ENCODE measurements at regions not wholly inside any gene's neighbourhood (a gene's known extent, or its start where the extent isn't known, plus 50 kb on each side); places are given as distances from the start of the nearest gene placed in this dataset.

- Histone ChIP-seq H4K91ac (ENCODE audit: insufficient read length, low read depth, low read length) (no peak overlapping the region), H3K56ac (ENCODE audit: insufficient read length, low read depth, low read length) (no peak overlapping the region), H2BK5ac (ENCODE audit: insufficient read length, low read length) (no peak overlapping the region), H3K18ac (ENCODE audit: insufficient read length, low read depth, low read length) (no peak overlapping the region), H3T11ph (ENCODE audit: low read length) (no peak overlapping the region), H3K27ac (ENCODE audit: insufficient read length, low read depth, low read length) (no peak overlapping the region), H3K9ac (ENCODE audit: extremely low read depth, insufficient read length, low read length) (no peak overlapping the region), H4K8ac (replicated peaks; ENCODE audit: insufficient read length, low read depth, low read length) (no peak overlapping the region), H4K5ac (ENCODE audit: insufficient read length, low read depth, low read length) (no peak overlapping the region), H3K23ac (ENCODE audit: insufficient read length, low read depth, low read length) (no peak overlapping the region), H3K9me3 (ENCODE audit: control insufficient read depth, low read depth, low read length) (peaks cover 8% of the 10 kb centered on the region), H3K27me3 (ENCODE audit: insufficient read depth, low read length) (no peaks in the 10 kb centered on the region), H3K4me2 (ENCODE audit: insufficient read depth, insufficient read length, low read length) (no peak overlapping the region), H3K14ac (ENCODE audit: insufficient read depth, low read length) (no peak overlapping the region), H3K79me2 (ENCODE audit: insufficient read depth, low read length) (no peaks in the 10 kb centered on the region), H3K4me1 (ENCODE audit: insufficient read depth, low read length) (no peaks in the 10 kb centered on the region), H2BK15ac (ENCODE audit: low read depth, low read length) (no peak overlapping the region), H3K4ac (ENCODE audit: low read depth, low read length) (no peak overlapping the region), H4K20me1 (ENCODE audit: control insufficient read depth, insufficient read depth, insufficient read length) (no peaks in the 10 kb centered on the region), H3K23me2 (ENCODE audit: insufficient read length, low read depth, low read length, poor library complexity, severe bottlenecking) (no peaks in the 10 kb centered on the region), H3K79me1 (ENCODE audit: insufficient read depth, low read depth, low read length, poor library complexity, severe bottlenecking) (no peaks in the 10 kb centered on the region), H2BK120ac (ENCODE audit: low read depth, low read length, poor library complexity, severe bottlenecking) (no peak overlapping the region), H2BK20ac (ENCODE audit: low read depth, low read length, poor library complexity, severe bottlenecking) (no peak overlapping the region), H2AK5ac (ENCODE audit: insufficient read length, low read length) (no peak overlapping the region), H2BK12ac (ENCODE audit: insufficient read length, low read depth, low read length) (no peak overlapping the region), H2AFZ (ENCODE audit: low read length) (no peak overlapping the region)
- WGBS (ENCODE audit: extremely low coverage, insufficient read length, low lambda C conversion rate): no CpG with 5 or more reads among the region's 1 CpG
- Mint-ChIP-seq H3K9me3 (peaks cover 55 to 65% of the 10 kb centered on the region in 2 experiments), H3K4me1 (peaks cover 4 to 5% of the 10 kb centered on the region in 2 experiments; a peak in 2 of 4 replicates), H3K27me3 (ENCODE audit: low read depth) (no peaks in the 10 kb centered on the region), H3K27ac (no peak overlapping the region), H3K36me3 (ENCODE audit: insufficient read depth in 1 of 3, low read depth in 3 of 3) (no peaks in the 10 kb centered on the region; a peak in 2 of 7 replicates), H3K4me3 (no peak overlapping the region)
- DNase-seq: no peak
- TF ChIP-seq CTCF (conservative IDR thresholded peaks at IDR 0.05): no peak
Observed at GRCh38 chrX:82320569-82320968, 1118.7 kb downstream of the SH3BGRL start.
